CD14-positive monocyte (primary cell): ENCODE measurements at regions not wholly inside any gene's neighbourhood (a gene's known extent, or its start where the extent isn't known, plus 50 kb on each side); places are given as distances from the start of the nearest gene placed in this dataset.
"Not testable (repeated sequence)": the region's sequence is repeated elsewhere in the genome, so short reads cannot be mapped to it uniquely, and the experiment has no call there.

Source experiments
- DNase-seq, 3 donors: peaks; one replicate each; pipeline ENCODE4 v3.0.0-alpha.2; 2011 to 2022
- H2AFZ ChIP-seq: 2 replicates; pipeline ENCODE4 v1.6.0; 2012; ENCODE audit warnings: mild to moderate bottlenecking, low read depth, low read length, inconsistent platforms; ENCODE audit not compliant: insufficient read depth, poor library complexity, severe bottlenecking
- H3K27ac ChIP-seq, 2 donors: 1 replicate in 1 of 2; 2 replicates in 1 of 2; pipeline ENCODE4 v1.5.1; 2012 to 2013; ENCODE audit warnings: low read length in 2 of 2, control low read depth in 1 of 2, inconsistent platforms in 1 of 2, low read depth in 1 of 2, mild to moderate bottlenecking in 1 of 2
- H3K27me3 ChIP-seq, 2 donors: one replicate each; pipeline versions ENCODE4 v1.6.0 to v1.6.1; 2011 to 2013; ENCODE audit warnings: low read length in 2 of 2; ENCODE audit not compliant: control insufficient read depth in 2 of 2, insufficient read depth in 2 of 2
- H3K36me3 ChIP-seq, 2 donors: replicated peaks in 1 of 2; 1 replicate in 1 of 2; 2 replicates in 1 of 2; pipeline versions ENCODE4 v1.5.1 to v1.6.1; 2012 to 2013; ENCODE audit warnings: low read length in 2 of 2, control low read depth in 1 of 2, inconsistent platforms in 1 of 2, mild to moderate bottlenecking in 1 of 2; ENCODE audit not compliant: insufficient read depth in 2 of 2, control insufficient read depth in 1 of 2
- H3K4me1 ChIP-seq, 2 donors: 1 replicate in 1 of 2; 2 replicates in 1 of 2; pipeline versions ENCODE4 v1.5.1 to v1.6.1; 2012 to 2013; ENCODE audit warnings: low read length in 2 of 2, control low read depth in 1 of 2, inconsistent platforms in 1 of 2, mild to moderate bottlenecking in 1 of 2, moderate library complexity in 1 of 2; ENCODE audit not compliant: insufficient read depth in 2 of 2, control insufficient read depth in 1 of 2
- H3K4me2 ChIP-seq: replicated peaks from 2 replicates; pipeline ENCODE3; 2012; ENCODE audit warnings: low read length, moderate library complexity, mild to moderate bottlenecking; ENCODE audit not compliant: poor library complexity, severe bottlenecking; ENCODE audit errors: extremely low read depth
- H3K4me3 ChIP-seq, 3 experiments: fragments of 200-600 bp in 1 of 3; sonication (generic) in 1 of 3; replicated peaks in 1 of 3; 1 replicate in 2 of 3; 2 replicates in 1 of 3; pipeline ENCODE4 v1.5.1; 2011 to 2013; ENCODE audit warnings: low read length in 3 of 3, mild to moderate bottlenecking in 3 of 3, control low read depth in 2 of 3, low read depth in 2 of 3, inconsistent platforms in 1 of 3, moderate library complexity in 1 of 3
- H3K79me2 ChIP-seq: 2 replicates; pipeline ENCODE4 v1.6.0; 2012; ENCODE audit warnings: mild to moderate bottlenecking, control low read depth, inconsistent platforms, low read length, moderate library complexity; ENCODE audit not compliant: insufficient read depth
- H3K9ac ChIP-seq: 2 replicates; pipeline ENCODE4 v1.6.0; 2017; ENCODE audit warnings: low read length, mild to moderate bottlenecking; ENCODE audit not compliant: insufficient read depth, poor library complexity, severe bottlenecking
- H3K9me3 ChIP-seq, 2 donors: replicated peaks in 1 of 2; 1 replicate in 1 of 2; 2 replicates in 1 of 2; pipeline versions ENCODE4 v1.5.1 to v1.6.1; 2012 to 2013; ENCODE audit warnings: low read length in 2 of 2, control low read depth in 1 of 2; ENCODE audit not compliant: control insufficient read depth in 1 of 2, insufficient read depth in 1 of 2
- H4K20me1 ChIP-seq: 2 replicates; pipeline ENCODE4 v1.6.0; 2012; ENCODE audit warnings: mild to moderate bottlenecking, low read length, control low read depth, moderate library complexity; ENCODE audit not compliant: insufficient read depth
- H3K27ac Mint-ChIP-seq, 7 donors: one replicate each; pipeline ENCODE4 v1.8.0; 2020; ENCODE audit warnings: mild to moderate bottlenecking in 7 of 7, mixed read lengths in 7 of 7, moderate library complexity in 6 of 7, inconsistent platforms in 2 of 7
- H3K27me3 Mint-ChIP-seq, 3 donors: one replicate each; pipeline ENCODE4 v1.8.0; 2021 to 2022; ENCODE audit warnings: low read depth in 3 of 3, mild to moderate bottlenecking in 3 of 3, mixed read lengths in 3 of 3, moderate library complexity in 3 of 3, inconsistent platforms in 1 of 3
- H3K36me3 Mint-ChIP-seq, 2 donors: one replicate each; pipeline ENCODE4 v1.8.0; 2020; ENCODE audit warnings: mixed read lengths in 2 of 2, inconsistent platforms in 1 of 2, mild to moderate bottlenecking in 1 of 2
- H3K4me1 Mint-ChIP-seq: one replicate; pipeline ENCODE4 v1.8.0; 2020; ENCODE audit warnings: mild to moderate bottlenecking, mixed read lengths
- H3K4me3 Mint-ChIP-seq, 2 donors: one replicate each; pipeline ENCODE4 v1.8.0; 2020; ENCODE audit warnings: mild to moderate bottlenecking in 2 of 2, mixed read lengths in 2 of 2, moderate library complexity in 1 of 2
- H3K9me3 Mint-ChIP-seq, 7 donors: one replicate each; pipeline ENCODE4 v1.8.0; 2020 to 2022; ENCODE audit warnings: mixed read lengths in 7 of 7, mild to moderate bottlenecking in 6 of 7, moderate library complexity in 6 of 7, inconsistent platforms in 2 of 7
- WGBS: methylation state at CpG from one replicate; pipeline ENCODE4 v1.1.5; 2013; ENCODE audit warnings: missing lambda C conversion rate; ENCODE audit not compliant: insufficient coverage; 5-methylcytosine and 5-hydroxymethylcytosine counted together
- intact Hi-C, 2 donors: fragments of 100-400 bp; cut with micrococcal nuclease; formaldehyde crosslinking; loops; one replicate each; pipeline versions ENCODE4 v1.15.0 to v1.15.1; 2023
- TF ChIP-seq, protein P1 (sequence below): fragments of 200-600 bp; IDR thresholded peaks from one replicate; pipeline ENCODE4 v1.8.0; 2022; ENCODE audit warnings: antibody characterized with exemption, mild to moderate bottlenecking

DNA sequence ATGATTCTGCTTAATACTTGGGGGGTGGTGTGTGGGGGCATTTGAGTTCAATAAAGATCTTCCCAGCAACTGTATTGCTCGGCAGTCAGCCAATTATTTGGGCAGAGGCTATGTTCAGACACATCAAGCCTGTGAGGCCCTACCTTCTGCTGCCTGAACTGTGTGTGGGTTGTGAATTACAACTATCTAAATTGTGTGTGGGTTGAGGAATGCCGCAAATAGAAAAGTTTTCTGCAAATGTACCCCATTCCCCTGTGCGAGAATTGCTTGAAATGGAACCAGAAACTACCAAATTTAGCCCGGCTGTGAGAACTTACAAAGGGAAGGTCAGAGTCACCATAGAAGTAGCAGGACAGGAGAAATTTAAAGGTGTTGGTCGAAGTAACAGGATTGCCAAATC lies 360.0 kb upstream of the PIK3R1 start:
- Mint-ChIP-seq H3K9me3 (peaks cover 3 to 8% (median 4%) of the 10 kb centered on the region in 7 donors), H3K4me1 (no peaks in the 10 kb centered on the region), H3K36me3 (no peaks in the 10 kb centered on the region), H3K27me3 (peaks cover 0 to 2% (median 0%) of the 10 kb centered on the region in 3 donors), H3K4me3 (no peak overlapping the region), H3K27ac (peak overlapping the region in 1 of 7 donors; percentile 1)
- Histone ChIP-seq H3K4me3 (no peak overlapping the region), H3K79me2 (no peaks in the 10 kb centered on the region), H2AFZ (no peak overlapping the region), H3K4me2 (no peak overlapping the region), H3K36me3 (no peaks in the 10 kb centered on the region), H3K27me3 (no peaks in the 10 kb centered on the region), H3K9me3 (no peaks in the 10 kb centered on the region), H3K27ac (no peak overlapping the region), H3K9ac (no peak overlapping the region), H4K20me1 (no peaks in the 10 kb centered on the region), H3K4me1 (no peaks in the 10 kb centered on the region)
- TF ChIP-seq, protein P1, sequence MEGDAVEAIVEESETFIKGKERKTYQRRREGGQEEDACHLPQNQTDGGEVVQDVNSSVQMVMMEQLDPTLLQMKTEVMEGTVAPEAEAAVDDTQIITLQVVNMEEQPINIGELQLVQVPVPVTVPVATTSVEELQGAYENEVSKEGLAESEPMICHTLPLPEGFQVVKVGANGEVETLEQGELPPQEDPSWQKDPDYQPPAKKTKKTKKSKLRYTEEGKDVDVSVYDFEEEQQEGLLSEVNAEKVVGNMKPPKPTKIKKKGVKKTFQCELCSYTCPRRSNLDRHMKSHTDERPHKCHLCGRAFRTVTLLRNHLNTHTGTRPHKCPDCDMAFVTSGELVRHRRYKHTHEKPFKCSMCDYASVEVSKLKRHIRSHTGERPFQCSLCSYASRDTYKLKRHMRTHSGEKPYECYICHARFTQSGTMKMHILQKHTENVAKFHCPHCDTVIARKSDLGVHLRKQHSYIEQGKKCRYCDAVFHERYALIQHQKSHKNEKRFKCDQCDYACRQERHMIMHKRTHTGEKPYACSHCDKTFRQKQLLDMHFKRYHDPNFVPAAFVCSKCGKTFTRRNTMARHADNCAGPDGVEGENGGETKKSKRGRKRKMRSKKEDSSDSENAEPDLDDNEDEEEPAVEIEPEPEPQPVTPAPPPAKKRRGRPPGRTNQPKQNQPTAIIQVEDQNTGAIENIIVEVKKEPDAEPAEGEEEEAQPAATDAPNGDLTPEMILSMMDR, result no peak
- DNase-seq, result no peak
- intact Hi-C loops, result no loop called here
- WGBS, result 92% methylated on average over 3 of the region's 5 CpGs

DNA sequence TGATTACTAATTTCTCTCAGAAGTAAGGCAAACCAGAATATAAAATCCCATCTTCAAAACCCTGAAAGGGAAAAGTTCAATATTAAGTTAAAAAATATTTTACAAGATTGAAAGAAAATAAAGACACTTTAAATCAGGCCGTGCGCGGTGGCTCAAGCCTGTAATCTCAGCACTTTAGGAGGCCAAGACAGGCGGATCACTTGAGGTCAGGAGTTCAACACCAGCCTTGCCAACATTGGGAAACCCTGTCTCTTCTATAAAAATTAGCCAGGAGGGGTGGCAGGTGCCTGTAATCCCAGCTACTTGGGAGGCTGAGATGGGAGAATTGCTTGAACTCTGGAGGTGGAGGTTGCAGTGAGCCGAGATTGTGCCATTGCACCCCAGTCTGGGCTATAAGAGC lies 364.6 kb upstream of the PIK3R1 start:
- H3K27ac ChIP-seq, H3K4me1 Mint-ChIP-seq, H3K27me3 Mint-ChIP-seq, H3K9me3 ChIP-seq, DNase-seq, H2AFZ ChIP-seq, H3K27me3 ChIP-seq, H3K4me2 ChIP-seq, H4K20me1 ChIP-seq, H3K36me3 Mint-ChIP-seq, H3K27ac Mint-ChIP-seq, H3K9me3 Mint-ChIP-seq, intact Hi-C loops, H3K4me3 Mint-ChIP-seq, H3K4me3 ChIP-seq, H3K9ac ChIP-seq, H3K4me1 ChIP-seq, H3K79me2 ChIP-seq, H3K36me3 ChIP-seq: not testable (repeated sequence)
- WGBS, result no CpG with 5 or more reads among the region's 5 CpGs
